Endothelial cell of hepatic sinusoid (primary cell): ENCODE measurements at regions not wholly inside any gene's neighbourhood (a gene's known extent, or its start where the extent isn't known, plus 50 kb on each side); places are given as distances from the start of the nearest gene placed in this dataset.

Source experiments
- in situ Hi-C: cut with HindIII; loops from 2 replicates; pipeline ENCODE4 v1.10.0; 2017; ENCODE audit warnings: low sequenced_read_pairs

DNA sequence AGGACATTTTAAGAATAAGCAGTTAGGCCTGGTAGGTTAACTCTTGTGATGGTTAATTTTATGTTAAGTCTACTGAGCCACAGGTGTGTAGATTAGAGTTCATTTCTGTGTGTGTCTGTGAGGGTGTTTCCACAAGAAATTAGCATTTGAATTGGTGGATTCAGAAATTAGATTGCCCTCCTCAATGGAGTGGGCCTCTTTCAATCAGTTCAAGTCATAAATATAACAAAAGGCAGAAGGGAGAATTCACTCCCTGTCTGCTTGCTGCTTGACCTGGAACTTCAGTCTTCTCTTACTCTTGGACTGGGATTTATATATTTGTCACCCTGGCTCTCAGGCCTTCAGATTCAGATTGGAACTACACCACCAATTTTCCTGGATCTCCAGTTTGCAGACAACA lies 55.3 kb upstream of the POM121L12 start:
- in situ Hi-C loops, result no loop called here

DNA sequence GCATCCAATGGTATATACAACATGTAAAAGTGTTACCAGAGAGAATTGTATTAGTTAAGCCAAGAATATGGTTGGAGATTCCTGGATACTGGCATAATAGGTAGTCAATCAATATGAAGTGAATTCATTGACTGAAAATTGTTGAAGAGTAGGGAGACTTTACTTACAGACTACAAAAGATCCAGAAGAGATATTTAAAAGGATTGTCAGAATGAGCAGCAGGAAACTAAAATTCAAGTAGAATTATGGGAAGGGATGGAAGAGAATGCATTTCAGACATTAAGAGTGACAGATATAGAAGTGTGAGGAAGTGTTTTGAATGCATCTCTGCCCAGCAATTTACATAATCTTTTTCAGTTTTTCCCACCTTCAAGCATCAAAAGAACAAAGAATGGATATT lies 62.3 kb upstream of the POM121L12 start:
- in situ Hi-C loops, result no loop called here

DNA sequence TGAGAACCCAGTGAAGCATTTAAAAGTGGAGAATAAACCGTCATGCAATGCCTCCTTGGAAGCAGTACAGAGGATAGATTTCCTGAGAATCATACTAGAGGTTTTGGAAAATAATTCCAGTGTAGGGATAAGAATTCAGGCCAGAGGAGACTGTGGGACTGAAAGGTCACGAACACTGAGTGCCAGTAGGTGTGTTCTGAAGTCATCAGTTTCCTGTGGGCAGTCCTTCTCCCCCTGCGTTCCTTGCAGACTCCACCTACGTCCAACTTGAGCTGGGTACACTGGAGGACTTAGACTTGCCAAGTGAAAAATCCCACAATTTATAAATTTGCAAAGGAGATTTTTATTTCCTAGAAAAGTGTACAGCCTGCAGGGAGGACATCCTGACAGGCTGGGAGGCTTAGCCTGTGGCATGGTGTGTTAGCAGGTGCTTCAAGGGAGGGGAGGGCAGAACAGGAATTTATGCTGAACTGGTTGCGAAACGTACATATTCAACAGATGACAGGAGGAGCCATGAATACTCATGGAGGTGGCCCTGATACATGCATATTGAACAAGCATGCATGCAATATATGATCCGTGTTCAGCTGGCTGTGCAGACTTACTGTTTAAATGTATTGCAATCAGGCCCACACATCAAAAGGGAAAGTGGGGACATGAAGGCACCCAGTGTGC lies 72.9 kb upstream of the POM121L12 start:
- in situ Hi-C loops, result no loop called here

DNA sequence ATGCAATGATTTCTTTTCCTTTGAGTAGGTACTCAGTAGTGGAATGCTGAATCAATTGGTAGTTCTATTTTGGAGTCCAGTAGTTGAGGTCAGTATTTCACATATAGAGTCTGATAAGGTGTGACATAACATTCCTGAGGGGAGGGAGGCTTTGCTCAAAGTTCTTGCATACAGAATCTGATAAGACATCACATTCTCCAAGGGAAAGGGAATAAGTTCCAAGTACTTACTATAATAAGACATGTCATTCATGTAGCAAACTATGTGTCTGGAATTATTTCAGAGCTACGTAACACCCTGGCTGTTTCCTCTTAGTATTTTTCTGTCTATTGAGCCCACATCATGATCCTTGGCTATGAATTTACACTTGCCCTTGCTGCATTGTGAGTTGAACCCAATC lies 74.3 kb upstream of the POM121L12 start:
- in situ Hi-C loops, result no loop called here

DNA sequence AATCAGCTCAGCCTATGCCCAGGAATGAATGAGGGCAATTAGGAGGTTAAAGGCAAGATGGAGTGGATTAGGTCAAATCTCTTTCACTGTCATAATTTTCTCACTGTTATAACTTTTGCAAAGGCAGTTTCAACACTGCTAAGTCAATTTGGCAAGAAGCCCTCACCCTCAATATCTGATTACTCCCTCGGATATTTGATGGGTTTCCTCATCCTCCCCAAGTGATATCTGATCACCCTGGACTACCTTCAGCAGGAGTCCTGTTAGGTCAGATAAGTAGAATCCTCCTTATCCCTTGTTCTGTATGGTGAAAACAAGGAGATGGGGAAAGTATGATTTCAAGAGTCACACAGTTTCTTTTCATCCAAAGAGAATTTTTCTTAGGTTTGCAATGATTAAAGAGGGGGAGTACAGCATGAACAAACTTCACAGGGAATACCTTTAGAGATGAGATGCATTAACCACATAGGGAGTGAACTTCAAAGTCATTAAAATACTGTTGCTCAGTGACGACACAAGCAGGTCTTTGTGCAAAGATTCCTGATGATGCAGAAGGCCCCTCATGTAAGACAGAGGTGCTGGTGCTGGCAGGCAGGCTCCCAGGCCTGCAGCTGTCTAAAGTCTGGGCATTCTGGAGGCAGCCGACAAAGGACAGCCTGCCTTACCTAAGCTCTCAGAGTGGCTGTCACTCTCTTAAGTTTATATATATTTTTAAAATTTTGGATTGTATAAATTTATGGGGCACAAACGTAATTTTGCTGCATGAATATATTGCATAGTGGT lies 75.4 kb upstream of the POM121L12 start:
- in situ Hi-C loops, result no loop called here

DNA sequence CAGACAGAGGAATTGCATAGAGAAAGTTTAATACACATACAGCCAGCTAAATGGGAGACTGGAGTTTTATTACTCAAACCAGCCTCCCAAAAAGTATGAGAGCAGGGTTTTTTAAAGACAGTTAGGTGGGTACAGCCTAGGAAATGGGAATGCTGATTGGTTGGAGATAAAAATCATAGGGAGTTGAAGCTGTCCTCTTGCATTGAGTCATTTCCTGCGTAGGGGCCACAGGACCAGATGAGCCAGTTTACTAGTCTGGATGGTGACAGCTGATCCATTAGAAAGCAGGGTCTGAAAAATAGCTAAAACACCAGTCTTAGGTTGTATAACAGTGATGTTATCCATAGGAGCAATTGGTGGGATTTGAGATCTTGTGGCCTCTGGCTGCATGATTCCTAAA lies 76.1 kb upstream of the POM121L12 start:
- in situ Hi-C loops, result no loop called here

DNA sequence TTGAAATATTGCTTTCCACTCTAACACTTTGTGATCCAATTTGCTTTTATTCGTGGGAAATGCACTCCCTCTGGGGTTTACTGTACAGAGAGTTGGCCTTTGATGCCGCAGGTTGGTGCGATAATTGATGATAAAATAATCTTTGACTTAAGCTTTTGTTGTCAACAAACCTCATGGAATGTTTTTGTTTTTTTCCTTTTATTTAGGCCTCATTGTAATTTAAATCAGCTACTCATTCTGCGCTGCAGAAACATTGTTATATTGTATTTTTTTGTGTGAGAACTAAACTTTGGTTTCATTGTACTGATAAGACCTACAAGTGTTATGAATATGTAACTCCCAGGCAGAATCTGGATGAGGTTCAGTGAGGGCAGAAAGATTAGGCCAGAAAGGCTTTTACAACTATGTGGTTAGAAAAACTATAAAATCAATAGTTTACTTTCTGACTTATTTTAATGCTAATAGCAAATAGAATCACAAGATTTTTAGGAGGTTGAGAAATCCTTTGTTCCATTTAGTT lies 76.8 kb upstream of the POM121L12 start:
- in situ Hi-C loops, result no loop called here

DNA sequence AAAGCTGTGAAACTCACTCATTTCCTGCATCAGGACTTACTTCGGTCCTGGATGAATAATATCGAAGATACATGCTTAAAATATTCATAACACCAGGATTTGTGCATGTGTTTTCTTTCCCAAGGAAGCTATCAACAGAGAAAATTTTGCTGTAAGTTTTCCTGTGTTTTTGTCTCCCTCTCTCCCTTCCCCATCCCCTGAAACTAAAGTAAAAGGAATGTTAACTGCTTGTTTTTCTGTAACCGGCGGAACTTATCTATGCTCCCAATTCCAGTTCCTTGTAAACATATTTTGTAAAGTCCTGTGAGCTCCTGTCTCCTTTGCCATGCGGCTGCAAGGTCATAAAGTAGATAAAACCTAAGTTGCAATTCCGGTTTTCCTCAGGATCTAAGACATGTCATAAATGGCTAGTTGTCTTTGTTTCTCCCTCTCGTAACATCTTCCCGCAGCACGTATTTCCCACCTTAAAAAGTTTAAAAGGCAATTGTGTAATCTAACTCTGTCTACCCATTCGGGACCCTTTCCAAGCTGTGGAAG lies 79.0 kb upstream of the POM121L12 start:
- in situ Hi-C loops, result no loop called here

DNA sequence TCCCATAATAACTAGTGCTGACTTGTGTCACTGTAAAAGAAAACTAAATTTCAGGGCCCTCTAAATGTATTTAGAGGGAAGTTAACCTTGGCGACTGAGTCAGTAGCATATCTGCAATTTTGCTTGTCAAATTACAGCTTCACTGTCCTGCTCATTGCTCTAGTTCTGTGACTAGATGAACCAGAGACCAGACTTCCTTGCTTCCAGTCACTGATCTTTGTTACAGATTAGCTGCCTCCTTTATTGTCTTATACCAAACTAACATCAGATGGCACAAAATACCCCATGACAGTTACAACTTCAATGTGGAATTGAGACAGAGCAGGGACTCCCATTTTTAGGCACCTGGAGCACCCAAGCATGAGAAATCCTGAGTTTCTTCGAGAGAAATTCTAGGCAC lies 79.9 kb upstream of the POM121L12 start:
- in situ Hi-C loops, result no loop called here

DNA sequence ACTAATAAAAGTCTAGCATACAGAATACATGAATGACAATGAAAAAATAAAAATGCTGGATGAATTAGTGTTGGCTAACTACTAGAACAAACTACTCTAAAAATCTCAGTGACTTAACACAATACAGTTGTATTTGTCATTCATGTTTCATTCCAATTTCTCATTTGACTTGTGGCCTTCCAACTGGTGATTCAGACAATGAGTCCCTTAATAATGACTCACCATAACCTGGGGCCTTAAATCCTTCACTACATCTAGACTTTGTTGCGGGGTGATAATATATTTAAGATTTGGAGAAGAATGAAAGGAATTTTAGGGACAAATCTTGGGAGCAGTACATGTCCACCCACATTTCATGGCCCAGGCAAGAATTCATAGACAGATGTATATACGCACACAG lies 90.5 kb upstream of the POM121L12 start:
- in situ Hi-C loops, result no loop called here

DNA sequence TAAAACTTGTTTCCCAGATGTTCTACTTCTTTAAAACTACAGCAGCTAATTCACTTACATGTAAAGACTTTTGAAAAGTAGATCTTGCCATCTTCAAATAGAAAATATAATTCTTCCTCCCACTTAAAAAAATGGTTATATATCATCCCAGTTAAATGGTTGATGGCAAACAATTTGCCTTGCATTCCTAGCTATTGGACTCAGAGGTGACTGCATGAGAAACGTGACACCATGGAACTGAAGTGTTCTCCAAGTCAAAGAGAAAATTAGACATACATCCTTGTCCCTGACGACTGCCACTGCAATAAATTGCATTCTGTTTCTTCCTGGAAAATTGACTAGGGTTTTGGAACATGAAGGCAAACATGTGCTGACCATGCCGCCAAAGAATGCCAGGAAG lies 95.0 kb upstream of the POM121L12 start:
- in situ Hi-C loops, result no loop called here

DNA sequence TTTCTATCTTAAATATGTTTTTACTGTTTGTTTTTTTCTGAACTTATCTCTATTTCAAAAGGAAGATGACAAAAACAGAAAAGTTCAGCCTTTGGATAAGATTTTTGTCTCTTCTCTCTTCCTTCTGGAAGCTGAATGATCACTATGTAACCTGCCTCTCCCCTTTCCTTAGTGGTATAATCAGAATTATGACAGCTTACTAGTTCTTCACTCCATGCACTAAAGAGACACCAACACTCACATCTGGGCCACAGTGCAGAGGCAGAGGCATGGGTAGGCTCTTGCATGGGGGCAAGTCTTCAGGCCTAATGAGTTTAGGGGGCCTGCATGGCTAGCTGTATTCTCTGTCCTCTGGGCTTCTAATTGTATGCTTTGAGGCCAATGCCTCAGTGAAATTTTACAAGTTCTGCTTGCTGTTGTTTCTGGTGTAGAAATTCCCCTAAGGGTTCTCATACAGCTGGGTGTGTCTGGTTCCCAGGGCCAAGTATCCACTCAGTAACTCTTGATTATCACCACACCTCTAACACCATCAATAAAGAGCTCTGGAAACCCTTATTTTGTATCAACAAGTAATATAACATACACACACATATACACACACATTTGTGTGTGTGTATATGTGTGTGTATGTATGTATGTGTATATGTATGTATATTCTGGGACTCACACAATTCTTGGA lies 96.8 kb upstream of the POM121L12 start:
- in situ Hi-C loops, result no loop called here

DNA sequence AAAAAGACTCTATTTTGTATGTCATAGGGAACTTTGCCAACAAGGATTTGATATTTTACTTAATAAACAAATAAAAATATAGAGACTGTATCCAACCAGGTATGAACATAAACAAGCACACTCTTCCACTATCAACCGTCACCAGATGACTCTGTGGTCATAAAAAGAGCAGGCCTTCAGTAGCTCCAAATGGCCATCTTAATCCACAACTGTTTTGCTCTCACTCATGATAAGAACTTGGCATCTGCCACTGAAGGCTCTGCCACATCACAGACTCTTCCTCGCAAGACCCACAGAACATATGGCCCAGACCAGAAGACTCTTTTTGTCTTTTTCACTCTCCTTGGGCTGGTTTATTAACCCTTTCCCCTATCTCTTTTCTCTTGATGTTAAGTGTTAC lies 98.7 kb upstream of the POM121L12 start:
- in situ Hi-C loops, result no loop called here

DNA sequence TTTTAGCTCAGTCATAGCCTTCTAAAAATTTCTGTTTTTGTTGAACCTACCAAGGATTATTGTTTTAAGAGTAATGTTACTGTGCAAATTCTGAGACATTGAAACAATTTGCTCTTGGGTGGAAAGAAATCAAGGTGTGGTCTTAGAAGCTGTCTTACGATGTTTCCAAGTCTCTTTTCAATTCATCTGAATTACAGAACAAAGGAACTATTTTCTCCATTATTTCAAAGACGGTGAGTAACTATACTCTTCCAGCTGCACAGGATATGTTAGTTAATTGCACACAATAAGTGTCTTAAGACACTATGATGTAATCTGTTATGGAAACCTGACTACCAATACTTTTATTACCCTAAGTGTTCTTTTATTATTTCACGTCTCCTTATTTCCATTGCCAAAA lies 106.8 kb upstream of the POM121L12 start:
- in situ Hi-C loops, result no loop called here

DNA sequence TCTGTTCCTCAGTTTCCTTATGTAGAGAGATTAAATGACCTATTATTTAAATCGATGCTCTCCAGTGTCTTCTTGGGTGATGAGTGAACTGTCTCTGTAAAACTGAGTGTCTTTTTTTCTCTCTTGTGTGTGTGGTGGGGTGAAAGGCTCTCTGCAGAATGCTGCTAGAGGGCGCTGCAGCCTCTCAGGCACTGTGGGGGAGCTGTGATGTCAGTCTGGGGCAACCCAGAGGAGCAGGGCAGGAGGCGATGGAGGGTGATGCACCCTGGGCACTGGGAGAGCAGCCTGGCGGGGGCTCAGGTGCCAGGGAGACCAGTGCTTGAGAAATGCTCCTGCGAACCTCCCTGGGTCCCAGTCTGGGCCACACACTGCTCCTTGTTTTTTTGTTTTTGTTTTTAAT lies 110.1 kb upstream of the POM121L12 start:
- in situ Hi-C loops, result no loop called here

DNA sequence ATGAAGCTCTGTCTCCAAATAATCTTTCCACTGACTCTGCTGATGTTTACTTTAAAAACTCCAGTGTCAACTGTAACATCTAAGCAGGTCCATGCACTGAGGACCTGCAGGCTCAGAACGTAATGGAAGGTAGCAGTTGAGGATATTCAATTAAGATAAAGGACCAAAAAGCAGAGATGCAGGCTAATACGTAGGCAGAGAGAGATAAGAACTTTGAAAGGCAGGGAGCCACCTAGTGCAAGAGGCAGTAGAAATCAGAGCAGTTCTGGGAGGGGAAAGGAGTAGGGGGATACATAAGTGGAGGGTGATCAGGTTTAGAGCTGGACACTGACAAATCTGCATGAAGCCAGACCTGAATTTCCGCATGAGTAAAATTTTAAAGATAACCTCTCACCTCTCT lies 114.5 kb upstream of the POM121L12 start:
- in situ Hi-C loops, result no loop called here

DNA sequence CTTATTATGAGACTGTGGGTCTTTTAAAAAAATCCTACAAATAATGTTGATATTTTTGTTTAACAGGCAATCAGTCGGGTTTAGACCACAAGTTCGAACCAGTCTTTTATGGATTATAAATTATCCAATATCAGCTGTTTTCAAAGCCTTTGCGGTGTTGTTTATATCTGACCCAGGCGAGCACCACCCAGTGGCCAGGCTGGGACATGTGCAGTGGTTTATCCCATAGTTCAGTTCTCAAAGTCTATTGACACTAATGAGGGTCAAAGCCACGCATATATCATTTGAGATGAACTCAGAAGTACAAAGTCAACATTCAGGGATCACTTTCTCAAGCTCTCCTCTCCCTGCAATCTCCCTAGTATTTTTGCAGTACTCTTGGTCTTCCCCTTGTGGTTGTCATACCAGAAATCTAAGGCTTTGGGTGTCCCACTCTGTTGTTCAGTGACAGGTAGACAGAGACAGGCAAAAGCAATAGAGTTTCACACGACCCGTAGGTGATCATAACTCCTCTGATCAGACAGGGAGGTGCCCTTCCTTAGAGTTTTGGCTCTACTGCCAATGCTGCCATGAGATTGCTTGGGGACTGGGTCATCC lies 117.4 kb upstream of the POM121L12 start:
- in situ Hi-C loops, result no loop called here

DNA sequence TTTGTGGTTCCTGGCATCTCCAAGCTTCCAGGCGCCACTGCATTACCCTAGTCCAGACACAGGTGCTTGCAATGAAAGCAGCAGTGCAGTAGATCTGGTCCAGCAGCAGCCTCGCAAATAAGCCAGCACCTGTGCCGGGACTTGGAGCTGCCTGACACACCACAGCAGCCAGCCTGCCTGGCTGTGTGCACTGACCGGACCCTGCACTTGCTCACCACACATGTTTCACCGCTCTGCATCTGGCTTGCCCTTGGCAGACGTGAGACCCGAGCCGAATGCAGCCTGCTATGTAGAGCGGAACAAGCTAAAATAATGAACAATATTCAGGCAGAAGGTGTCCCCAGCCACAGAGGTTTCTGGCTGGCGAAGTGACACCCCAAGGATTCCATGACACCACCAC lies 123.6 kb upstream of the POM121L12 start:
- in situ Hi-C loops, result no loop called here

DNA sequence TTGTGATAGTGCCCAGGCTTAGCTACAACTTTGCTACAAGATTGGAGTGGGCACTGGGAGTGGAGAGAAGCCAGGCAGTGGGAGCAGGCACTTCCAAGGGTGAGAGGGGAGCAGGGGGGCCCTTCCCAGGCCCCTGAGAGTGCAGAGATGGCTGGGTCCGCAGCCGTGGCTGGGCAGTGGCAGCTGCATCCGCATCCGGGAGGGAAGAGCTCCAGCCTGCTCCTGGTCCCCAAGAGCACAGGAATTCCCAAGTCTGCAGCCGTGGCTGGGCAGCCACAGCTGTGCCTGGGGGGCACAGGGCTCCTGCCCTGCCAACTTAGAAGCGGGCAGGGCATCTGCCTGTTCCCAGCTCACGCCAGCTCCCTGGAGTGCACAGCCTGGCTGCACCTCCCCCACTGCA lies 124.1 kb upstream of the POM121L12 start:
- in situ Hi-C loops, result no loop called here

DNA sequence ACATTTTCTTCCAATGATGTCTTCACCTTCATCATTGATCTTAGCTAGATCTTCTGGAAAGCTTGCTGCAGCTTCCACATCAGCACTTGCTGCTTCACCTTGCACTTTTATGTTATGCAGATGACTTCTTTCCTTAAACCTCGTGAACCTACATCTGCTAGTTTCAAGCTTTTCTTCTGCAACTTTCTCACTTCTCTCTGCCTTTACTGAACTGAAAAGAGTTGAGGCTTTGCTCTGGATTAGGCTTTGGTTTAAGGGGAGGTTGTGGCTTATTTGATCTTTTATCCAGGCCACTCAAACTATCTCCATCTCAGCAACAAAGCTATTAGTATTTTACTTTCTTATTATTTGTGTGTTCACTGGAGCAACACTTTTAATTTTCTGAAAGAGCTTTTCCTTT lies 125.5 kb upstream of the POM121L12 start:
- in situ Hi-C loops, result no loop called here

DNA sequence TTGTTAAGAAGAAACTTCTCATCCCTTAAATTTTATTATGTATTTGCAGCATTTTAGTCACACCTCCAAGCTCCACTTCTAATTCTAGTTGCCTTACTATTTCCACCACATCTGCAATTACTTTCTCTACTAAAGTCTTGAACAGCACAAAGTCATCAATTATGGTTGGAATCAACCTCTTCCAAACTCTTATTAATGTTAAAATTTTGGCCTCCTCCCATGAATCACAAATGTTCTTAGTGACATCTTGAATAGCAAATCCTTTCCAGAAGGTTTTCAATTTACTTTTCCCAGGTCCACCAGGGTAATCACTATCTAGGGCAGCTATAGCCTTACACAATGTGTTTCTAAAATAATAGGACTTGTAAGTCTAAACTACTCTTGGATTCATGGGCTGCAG lies 126.3 kb upstream of the POM121L12 start:
- in situ Hi-C loops, result no loop called here
